ENCODE measurements at regions not wholly inside any gene's neighbourhood (a gene's known extent, or its start where the extent isn't known, plus 50 kb on each side); places are given as distances from the start of the nearest gene placed in this dataset.
"Not testable (repeated sequence)": the region's sequence is repeated elsewhere in the genome, so short reads cannot be mapped to it uniquely, and the experiment has no call there.

- DNase-seq (ENCODE audit: low read depth) = no peak
Measured at GRCh38 chr16:31745900-31746299, 127.7 kb upstream of the ZNF267 start.

GRCh38 chr16:31754998-31755615 lies 118.5 kb upstream of the ZNF267 start:
- DNase-seq (ENCODE audit: low read depth) = peak; percentile 6

DNA sequence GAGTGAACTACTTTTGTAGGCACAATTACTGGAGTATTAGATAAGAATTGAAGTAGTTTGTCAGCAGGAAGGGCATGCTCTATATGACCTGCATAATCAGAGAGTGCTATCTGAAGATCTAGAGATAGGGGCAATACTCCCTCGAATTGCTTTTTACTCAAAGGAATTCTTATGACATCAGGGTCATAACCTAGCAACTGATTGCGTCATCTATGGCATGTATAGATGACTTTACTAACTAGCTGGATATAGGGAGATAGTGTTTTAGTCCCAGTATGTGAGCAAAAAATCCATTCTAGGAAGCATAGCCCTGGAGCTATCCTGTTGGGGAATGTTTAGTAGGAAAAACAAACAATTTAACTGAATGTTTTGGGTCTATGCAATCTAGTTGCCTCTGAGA lies 109.5 kb upstream of the ZNF267 start:
- no peak for DNase-seq (ENCODE audit: low read depth)

GRCh38 chr16:31767267-31767666 lies 106.3 kb upstream of the ZNF267 start:
- DNase-seq (ENCODE audit: low read depth) = no peak

- no peak for DNase-seq (ENCODE audit: low read depth)
Measured at GRCh38 chr16:31780342-31780741, 93.3 kb upstream of the ZNF267 start.

- no peak for DNase-seq (ENCODE audit: low read depth)
Measured at GRCh38 chr16:31785126-31785525, 88.5 kb upstream of the ZNF267 start.

- no peak for DNase-seq (ENCODE audit: low read depth)
Measured at GRCh38 chr16:31807086-31807485, 66.5 kb upstream of the ZNF267 start.

DNA sequence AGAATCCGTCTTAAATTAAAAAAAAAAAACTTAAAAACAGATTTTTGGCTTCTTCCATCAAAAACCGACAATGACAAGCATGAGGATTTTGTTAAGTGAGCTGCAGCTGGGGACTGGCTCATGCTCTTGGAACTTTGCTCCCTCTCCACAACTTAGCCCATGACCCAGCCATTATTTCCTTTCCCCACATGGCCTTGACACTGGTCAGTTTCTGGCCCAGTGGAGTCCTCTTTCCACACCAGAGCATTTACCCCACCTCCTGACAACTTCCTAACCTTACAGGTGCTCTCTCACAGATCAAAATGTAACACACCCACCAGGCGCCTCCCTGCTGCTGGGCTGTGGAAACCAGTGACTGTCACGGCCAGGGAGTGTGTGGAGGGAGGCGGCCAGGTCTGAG lies 62.7 kb upstream of the ZNF267 start:
- DNase-seq (ENCODE audit: low read depth) = no peak

GRCh38 chr16:31816141-31816540 lies 57.5 kb upstream of the ZNF267 start:
- DNase-seq (ENCODE audit: low read depth) = not testable (repeated sequence)

DNA sequence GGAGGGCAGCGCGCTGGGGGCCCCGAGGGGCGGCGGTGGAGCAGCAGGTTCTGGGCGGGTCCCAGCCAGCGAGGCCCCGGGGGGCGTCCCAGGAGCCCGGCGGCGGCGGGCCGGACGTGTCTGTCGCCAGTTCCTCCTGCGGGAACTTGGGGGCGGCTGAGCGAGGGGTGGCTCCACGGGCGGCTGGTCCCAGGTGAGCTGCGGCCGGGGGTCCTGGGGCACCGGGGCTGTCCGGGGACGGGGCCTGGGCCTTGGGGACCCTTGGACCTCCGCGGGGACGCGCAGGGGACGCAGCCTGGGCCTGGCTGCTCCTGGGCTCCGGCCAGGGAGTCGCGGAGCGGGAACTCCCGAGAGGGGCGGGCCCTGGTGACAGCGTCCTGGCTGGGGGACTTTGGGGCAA lies 54.2 kb upstream of the ZNF267 start:
- no peak for DNase-seq (ENCODE audit: low read depth)

- DNase-seq (ENCODE audit: low read depth) = no peak
Measured at GRCh38 chr16:31819948-31820347, 53.7 kb upstream of the ZNF267 start.
